ENCODE measurements at regions not wholly inside any gene's neighbourhood (a gene's known extent, or its start where the extent isn't known, plus 50 kb on each side); places are given as distances from the start of the nearest gene placed in this dataset.
"Not testable (repeated sequence)": the region's sequence is repeated elsewhere in the genome, so short reads cannot be mapped to it uniquely, and the experiment has no call there.

DNA sequence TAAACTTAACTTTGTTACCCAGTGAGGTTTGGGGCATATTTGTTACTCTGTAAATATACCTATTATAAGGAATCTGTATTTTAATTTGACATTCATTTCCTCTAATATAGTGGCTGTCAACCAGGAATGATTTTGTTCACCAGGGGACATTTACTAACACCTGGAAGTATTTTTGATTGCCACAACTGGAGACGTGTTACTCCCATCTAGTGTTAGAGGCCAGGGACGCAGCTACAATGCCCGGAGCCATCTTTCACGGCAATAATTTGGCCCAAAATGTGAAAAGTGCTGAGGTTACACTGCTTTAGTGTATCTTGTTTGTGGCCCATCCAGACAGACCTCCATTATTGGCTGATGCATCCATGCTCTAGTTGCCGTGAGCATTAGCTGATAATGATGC lies 881.3 kb upstream of the ATXN7L3B start:
- Histone ChIP-seq H3K4me3 (no peak overlapping the region), H3K27me3 (no peaks in the 10 kb centered on the region), H3K4me1 (no peaks in the 10 kb centered on the region), H3K9me3 (peaks cover 0 to 3% (median 0%) of the 10 kb centered on the region in 4 donors), H3K36me3 (no peaks in the 10 kb centered on the region), H3K27ac (no peak overlapping the region)
- no peak for TF ChIP-seq POLR2AphosphoS5 (IDR thresholded peaks at IDR 0.05)
- no peak for TF ChIP-seq EP300 (IDR thresholded peaks at IDR 0.05)
- TF ChIP-seq POLR2A (IDR thresholded peaks at IDR 0.05), result no peak
- TF ChIP-seq, protein P1, sequence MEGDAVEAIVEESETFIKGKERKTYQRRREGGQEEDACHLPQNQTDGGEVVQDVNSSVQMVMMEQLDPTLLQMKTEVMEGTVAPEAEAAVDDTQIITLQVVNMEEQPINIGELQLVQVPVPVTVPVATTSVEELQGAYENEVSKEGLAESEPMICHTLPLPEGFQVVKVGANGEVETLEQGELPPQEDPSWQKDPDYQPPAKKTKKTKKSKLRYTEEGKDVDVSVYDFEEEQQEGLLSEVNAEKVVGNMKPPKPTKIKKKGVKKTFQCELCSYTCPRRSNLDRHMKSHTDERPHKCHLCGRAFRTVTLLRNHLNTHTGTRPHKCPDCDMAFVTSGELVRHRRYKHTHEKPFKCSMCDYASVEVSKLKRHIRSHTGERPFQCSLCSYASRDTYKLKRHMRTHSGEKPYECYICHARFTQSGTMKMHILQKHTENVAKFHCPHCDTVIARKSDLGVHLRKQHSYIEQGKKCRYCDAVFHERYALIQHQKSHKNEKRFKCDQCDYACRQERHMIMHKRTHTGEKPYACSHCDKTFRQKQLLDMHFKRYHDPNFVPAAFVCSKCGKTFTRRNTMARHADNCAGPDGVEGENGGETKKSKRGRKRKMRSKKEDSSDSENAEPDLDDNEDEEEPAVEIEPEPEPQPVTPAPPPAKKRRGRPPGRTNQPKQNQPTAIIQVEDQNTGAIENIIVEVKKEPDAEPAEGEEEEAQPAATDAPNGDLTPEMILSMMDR (IDR thresholded peaks at IDR 0.05), result no peak
- no peak for DNase-seq
- 66 to 81% methylated on average over 5 of the region's 5 CpGs for WGBS, 2 donors
- intact Hi-C loops (cut with DNase I), result no loop called here

DNA sequence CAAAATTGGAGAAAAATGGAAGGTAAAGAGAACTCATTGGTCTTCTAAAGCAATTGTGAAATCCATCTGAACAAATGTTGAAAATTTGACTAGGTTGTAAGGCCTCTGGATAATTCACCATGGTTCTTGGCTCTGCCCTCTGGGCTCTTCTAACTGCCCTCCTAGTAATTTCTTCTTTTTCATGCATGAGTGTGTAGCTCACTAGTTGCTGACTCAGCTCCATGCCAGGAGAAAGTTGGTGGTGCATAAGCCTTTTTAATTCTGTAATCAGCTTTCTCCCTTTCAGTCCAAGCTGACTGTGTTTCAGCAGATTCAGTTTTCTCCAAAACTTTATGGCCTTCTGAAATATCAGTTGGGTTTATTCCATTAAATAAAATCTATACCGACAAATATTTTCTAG lies 877.8 kb upstream of the ATXN7L3B start:
- no peaks in the 10 kb centered on the region for H3K36me3 ChIP-seq
- H3K4me3 ChIP-seq, result no peak overlapping the region
- no peak for DNase-seq
- TF ChIP-seq POLR2A (IDR thresholded peaks at IDR 0.05) (no peak), POLR2AphosphoS5 (IDR thresholded peaks at IDR 0.05) (no peak), EP300 (IDR thresholded peaks at IDR 0.05) (no peak)
- TF ChIP-seq, protein P1 (IDR thresholded peaks at IDR 0.05), result no peak
- WGBS, 2 donors, result 86 to 88% methylated on average over 1 of the region's 1 CpG
- H3K4me1 ChIP-seq, result no peaks in the 10 kb centered on the region
- H3K9me3 ChIP-seq, result no peaks in the 10 kb centered on the region
- H3K27me3 ChIP-seq, result no peaks in the 10 kb centered on the region
- intact Hi-C loops (cut with DNase I), result no loop called here
- no peak overlapping the region for H3K27ac ChIP-seq

DNA sequence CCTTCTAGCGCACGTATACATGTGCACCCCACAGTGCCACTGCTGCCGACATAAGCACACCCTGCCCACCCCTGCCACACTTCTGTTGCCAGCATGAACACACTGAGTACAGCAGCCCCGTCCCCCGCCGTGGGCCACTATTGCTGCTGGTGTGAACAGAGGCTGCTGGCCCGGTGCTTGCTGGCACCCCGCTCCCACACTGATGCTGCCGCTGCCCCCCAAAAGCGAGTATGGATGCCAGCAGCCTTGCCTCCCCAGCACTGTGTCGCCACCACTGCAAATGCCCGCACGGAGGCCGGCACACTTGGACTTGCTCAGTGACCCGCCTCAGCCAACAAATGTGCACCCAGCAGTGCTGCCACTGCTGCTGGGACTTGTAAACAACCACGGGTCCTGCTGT lies 872.4 kb upstream of the ATXN7L3B start:
- Histone ChIP-seq H3K4me1 (no peaks in the 10 kb centered on the region), H3K27ac (no peak overlapping the region), H3K9me3 (no peaks in the 10 kb centered on the region), H3K36me3 (no peaks in the 10 kb centered on the region), H3K4me3 (no peak overlapping the region), H3K27me3 (no peaks in the 10 kb centered on the region)
- no peak for DNase-seq
- TF ChIP-seq POLR2AphosphoS5 (IDR thresholded peaks at IDR 0.05), result no peak
- intact Hi-C loops (cut with DNase I), result no loop called here
- 94 to 95% methylated on average over 16 of the region's 16 CpGs for whole genome bisulfite sequencing, 2 donors

DNA sequence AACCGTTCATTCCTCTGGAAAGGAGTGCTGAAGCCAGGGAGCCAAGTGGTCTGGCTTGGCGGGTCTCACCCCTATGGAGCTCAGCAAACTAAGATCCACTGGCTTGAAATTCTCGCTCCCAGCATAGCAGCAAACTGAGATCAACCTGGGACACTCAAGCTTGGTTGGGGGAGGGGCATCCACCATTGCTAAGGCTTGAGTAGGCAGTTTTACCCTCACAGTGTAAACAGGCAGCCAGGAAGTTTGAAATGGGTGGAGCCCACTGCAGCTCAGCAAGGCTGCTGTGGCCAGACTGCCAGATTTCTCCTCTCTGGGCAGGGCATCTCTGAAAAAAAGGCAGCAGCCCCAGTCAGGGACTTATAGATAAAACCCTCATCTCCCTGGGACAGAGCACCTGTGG lies 866.1 kb upstream of the ATXN7L3B start:
- H3K27me3 ChIP-seq; H3K4me3 ChIP-seq; H3K36me3 ChIP-seq; H3K27ac ChIP-seq; intact Hi-C loops (cut with DNase I); H3K4me1 ChIP-seq; DNase-seq; H3K9me3 ChIP-seq: not testable (repeated sequence)
- WGBS, 2 donors, result 66 to 78% methylated on average over 3 of the region's 3 CpGs

DNA sequence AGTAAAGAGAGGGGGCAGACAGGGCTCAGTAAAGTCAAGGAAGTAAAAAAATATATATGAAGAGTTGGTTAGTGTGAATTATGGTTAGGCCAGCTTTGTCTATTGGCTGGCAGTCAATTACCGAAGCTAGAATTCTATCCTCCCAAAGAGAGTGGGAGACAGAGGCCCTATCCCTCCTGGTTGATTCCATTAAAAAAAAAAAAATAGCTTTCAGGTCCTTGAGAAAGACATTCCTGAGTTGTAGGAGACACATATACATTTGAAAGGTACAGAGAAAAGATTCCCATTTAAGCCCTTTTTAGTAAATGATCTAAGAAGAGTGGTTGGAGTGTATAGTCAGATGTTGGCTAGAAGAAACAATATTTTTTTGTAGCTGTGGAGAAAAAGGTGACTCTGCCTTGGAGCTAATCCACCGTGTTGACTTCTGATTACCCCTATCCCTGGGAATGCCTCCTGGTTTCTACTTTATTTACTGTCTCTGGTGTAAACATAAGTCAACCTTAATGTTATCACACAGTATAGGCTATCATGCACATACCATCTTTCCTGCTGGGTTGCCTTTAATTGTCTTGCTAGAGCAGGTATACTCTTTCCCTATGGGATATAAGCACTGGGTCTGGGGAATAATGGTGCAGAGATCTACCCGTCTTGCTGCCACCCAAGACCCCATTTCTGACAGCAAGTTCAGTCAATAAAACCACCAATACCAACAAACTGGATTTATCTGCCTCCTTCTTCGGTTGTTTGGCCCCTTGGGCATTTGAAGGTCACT lies 859.9 kb upstream of the ATXN7L3B start:
- no peaks in the 10 kb centered on the region for H3K36me3 ChIP-seq
- no peak overlapping the region for H3K4me3 ChIP-seq
- no peak overlapping the region for H3K27ac ChIP-seq
- no peaks in the 10 kb centered on the region for H3K4me1 ChIP-seq
- TF ChIP-seq POLR2A (IDR thresholded peaks at IDR 0.05) (no peak), EP300 (IDR thresholded peaks at IDR 0.05) (no peak), POLR2AphosphoS5 (IDR thresholded peaks at IDR 0.05) (no peak)
- TF ChIP-seq, protein P1 (IDR thresholded peaks at IDR 0.05), result no peak
- H3K9me3 ChIP-seq, result no peaks in the 10 kb centered on the region
- WGBS, 2 donors, result 54 to 67% methylated on average over 4 of the region's 4 CpGs
- DNase-seq, result no peak
- intact Hi-C loops (cut with DNase I), result no loop called here
- no peaks in the 10 kb centered on the region for H3K27me3 ChIP-seq

DNA sequence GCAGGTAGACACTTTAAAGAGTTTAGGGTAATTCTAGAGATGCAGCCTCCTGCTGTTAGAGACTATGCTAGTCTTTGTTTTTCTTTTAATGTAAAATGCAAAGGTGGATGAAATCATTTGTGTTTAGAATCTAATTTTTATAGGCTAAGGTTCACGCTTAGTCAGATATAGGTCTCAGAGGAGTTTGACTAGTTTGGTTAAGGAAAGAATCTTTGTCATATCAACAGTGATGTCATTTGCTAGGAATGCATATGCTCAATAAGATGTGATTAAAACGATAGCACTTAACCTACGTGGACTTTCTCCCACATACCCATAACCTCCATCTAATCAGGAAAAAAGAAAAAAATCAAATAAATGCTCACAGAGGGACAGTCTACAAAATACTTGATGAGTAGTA lies 859.3 kb upstream of the ATXN7L3B start:
- TF ChIP-seq EP300 (IDR thresholded peaks at IDR 0.05) (no peak), POLR2AphosphoS5 (IDR thresholded peaks at IDR 0.05) (no peak), POLR2A (IDR thresholded peaks at IDR 0.05) (no peak)
- TF ChIP-seq, protein P1 (IDR thresholded peaks at IDR 0.05), result no peak
- H3K36me3 ChIP-seq, result no peaks in the 10 kb centered on the region
- no peaks in the 10 kb centered on the region for H3K9me3 ChIP-seq
- no peak overlapping the region for H3K27ac ChIP-seq
- no peaks in the 10 kb centered on the region for H3K4me1 ChIP-seq
- DNase-seq, result no peak
- intact Hi-C loops (cut with DNase I), result no loop called here
- WGBS, 2 donors, result 69 to 86% methylated on average over 3 of the region's 3 CpGs
- H3K4me3 ChIP-seq, result no peak overlapping the region
- H3K27me3 ChIP-seq, result no peaks in the 10 kb centered on the region
